Neural crest cell (in vitro differentiated cells): ENCODE measurements at regions not wholly inside any gene's neighbourhood (a gene's known extent, or its start where the extent isn't known, plus 50 kb on each side); places are given as distances from the start of the nearest gene placed in this dataset.

Experiments
- DNase-seq: peaks from one replicate; pipeline ENCODE4 v3.0.0; 2021; ENCODE audit warnings: low read depth, mixed read lengths, low spot score
- H3K27ac Mint-ChIP-seq: one replicate; pipeline ENCODE4 v1.8.0; 2021; ENCODE audit warnings: mild to moderate bottlenecking, mixed read lengths; ENCODE audit not compliant: unreplicated experiment
- H3K27me3 Mint-ChIP-seq: 2 replicates; pipeline ENCODE4 v1.8.0; 2021; ENCODE audit warnings: low read depth, mild to moderate bottlenecking, mixed read lengths
- H3K36me3 Mint-ChIP-seq: 2 replicates; pipeline ENCODE4 v1.8.0; 2021; ENCODE audit warnings: low read depth, mild to moderate bottlenecking, mixed read lengths
- H3K4me1 Mint-ChIP-seq: 2 replicates; pipeline ENCODE4 v1.8.0; 2021; ENCODE audit warnings: mixed read lengths
- H3K4me3 Mint-ChIP-seq: one replicate; pipeline ENCODE4 v1.8.0; 2021; ENCODE audit warnings: mild to moderate bottlenecking, mixed read lengths
- H3K9me3 Mint-ChIP-seq: 2 replicates; pipeline ENCODE4 v1.8.0; 2021; ENCODE audit warnings: mixed read lengths
- CTCF ChIP-seq: fragments of 200-600 bp; sonication (generic); conservative IDR thresholded peaks from 2 replicates; pipeline ENCODE4 v1.5.0; 2021; ENCODE audit warnings: antibody characterized with exemption, mild to moderate bottlenecking

GRCh38 chr5:165130656-165131055 lies 1625.2 kb downstream of the MAT2B start:
- Mint-ChIP-seq H3K27me3 (no peaks in the 10 kb centered on the region), H3K36me3 (no peaks in the 10 kb centered on the region), H3K4me1 (peaks cover 5% of the 10 kb centered on the region), H3K9me3 (no peaks in the 10 kb centered on the region), H3K4me3 (no peak overlapping the region), H3K27ac (no peak overlapping the region)
- no peak for TF ChIP-seq CTCF
- no peak for DNase-seq

DNA sequence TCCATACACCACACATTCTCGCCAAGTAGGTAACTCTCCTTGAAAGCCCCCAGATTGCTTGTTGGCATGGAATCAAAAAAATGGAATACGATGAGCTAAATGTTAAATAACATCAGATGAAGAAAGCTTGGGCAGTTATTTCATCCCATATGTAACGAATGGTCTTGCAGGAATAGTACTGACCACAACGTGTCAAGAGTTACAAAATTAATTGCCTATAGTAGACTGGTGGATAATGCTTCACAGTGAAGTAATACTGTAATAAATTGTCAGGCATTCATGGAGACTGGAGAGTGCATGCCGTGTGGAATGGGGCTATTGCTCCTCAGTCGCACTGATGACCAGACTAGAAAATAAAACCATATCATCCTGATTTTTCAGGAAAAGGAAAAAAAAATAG lies 1628.7 kb downstream of the MAT2B start:
- Mint-ChIP-seq H3K4me1 (peaks cover 16% of the 10 kb centered on the region), H3K27ac (no peak overlapping the region), H3K36me3 (no peaks in the 10 kb centered on the region), H3K9me3 (no peaks in the 10 kb centered on the region), H3K27me3 (no peaks in the 10 kb centered on the region), H3K4me3 (no peak overlapping the region)
- no peak for TF ChIP-seq CTCF
- no peak for DNase-seq

DNA sequence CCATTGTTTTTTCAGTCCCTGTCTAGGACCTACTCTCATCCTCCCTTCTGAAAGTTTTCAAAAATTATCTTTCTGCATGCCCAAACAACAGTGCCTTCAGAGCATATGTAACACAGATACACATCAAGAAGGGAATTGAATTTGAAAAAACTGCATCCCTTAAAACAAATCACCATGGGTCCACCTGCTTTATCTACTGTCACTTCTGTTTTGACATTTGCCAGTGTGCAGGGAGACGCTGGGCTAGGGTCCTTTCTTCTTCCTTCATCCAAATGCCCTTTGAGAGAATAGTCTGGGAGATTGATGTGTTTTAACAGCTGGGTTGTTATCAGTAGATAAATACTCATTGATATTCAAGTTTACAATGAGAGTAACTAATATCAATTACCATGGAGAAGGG lies 1630.1 kb downstream of the MAT2B start:
- Mint-ChIP-seq H3K27ac (no peak overlapping the region), H3K4me1 (peaks cover 16% of the 10 kb centered on the region), H3K4me3 (no peak overlapping the region), H3K36me3 (no peaks in the 10 kb centered on the region), H3K9me3 (no peaks in the 10 kb centered on the region), H3K27me3 (no peaks in the 10 kb centered on the region)
- no peak for DNase-seq
- TF ChIP-seq CTCF = no peak

- Mint-ChIP-seq H3K4me1 (peaks cover 16% of the 10 kb centered on the region), H3K27ac (no peak overlapping the region), H3K9me3 (no peaks in the 10 kb centered on the region), H3K27me3 (no peaks in the 10 kb centered on the region), H3K4me3 (no peak overlapping the region), H3K36me3 (no peaks in the 10 kb centered on the region)
- DNase-seq = no peak
- TF ChIP-seq CTCF = no peak
Measured at GRCh38 chr5:165137701-165138100, 1632.3 kb downstream of the MAT2B start.

DNA sequence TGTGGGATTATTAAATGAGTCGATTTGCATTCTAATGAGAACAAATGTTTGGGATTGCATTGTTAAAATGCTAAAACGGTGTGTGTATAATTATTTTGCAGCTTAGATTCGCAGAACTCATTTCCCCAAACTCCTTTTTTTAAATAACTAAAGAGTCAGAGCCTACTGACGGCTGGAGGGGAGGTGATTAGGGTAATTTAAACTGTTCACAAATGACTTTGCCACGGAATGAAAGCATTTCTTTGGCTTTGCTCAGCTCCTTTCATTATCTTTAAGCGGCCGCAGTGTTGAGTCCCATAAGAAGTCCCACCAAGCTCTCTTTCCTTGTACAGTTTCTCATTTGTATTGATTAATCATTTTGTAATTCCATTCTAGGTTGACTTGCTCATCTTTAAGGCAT lies 1632.8 kb downstream of the MAT2B start:
- no peak overlapping the region for H3K27ac Mint-ChIP-seq
- H3K36me3 Mint-ChIP-seq = no peaks in the 10 kb centered on the region
- peaks cover 16% of the 10 kb centered on the region for H3K4me1 Mint-ChIP-seq
- no peaks in the 10 kb centered on the region for H3K9me3 Mint-ChIP-seq
- no peak for TF ChIP-seq CTCF
- DNase-seq = no peak
- no peaks in the 10 kb centered on the region for H3K27me3 Mint-ChIP-seq
- no peak overlapping the region for H3K4me3 Mint-ChIP-seq

DNA sequence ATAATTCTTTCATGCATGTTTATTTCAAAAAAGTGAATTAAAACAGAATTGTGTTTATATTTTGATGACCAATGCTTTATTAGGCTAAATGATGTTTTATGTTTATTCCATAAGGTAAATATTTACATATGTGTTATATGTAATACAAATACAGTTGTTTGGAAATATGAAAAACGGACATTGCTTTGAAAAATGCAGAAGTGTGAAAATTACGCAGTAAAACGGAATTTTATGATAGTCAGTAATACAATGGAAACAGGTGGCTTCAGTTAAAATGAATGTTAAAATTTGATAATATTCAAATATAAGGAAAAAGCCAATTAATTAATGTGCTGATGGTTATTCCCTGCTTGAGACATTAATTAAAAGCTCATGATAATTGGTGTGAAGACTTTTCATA lies 1633.8 kb downstream of the MAT2B start:
- Mint-ChIP-seq H3K27me3 (no peaks in the 10 kb centered on the region), H3K36me3 (no peaks in the 10 kb centered on the region), H3K9me3 (no peaks in the 10 kb centered on the region), H3K4me3 (no peak overlapping the region), H3K27ac (no peak overlapping the region), H3K4me1 (peaks cover 23% of the 10 kb centered on the region)
- TF ChIP-seq CTCF = no peak
- no peak for DNase-seq
